Muscle of leg (tissue), 3 donors: ENCODE measurements at regions not wholly inside any gene's neighbourhood (a gene's known extent, or its start where the extent isn't known, plus 50 kb on each side); places are given as distances from the start of the nearest gene placed in this dataset.

Experiments
- DNase-seq: peaks from one replicate; pipeline ENCODE4 v3.0.0; 2013
- H3K27ac ChIP-seq: one replicate; pipeline ENCODE4 v1.5.1; 2013; ENCODE audit warnings: mild to moderate bottlenecking, low read length, control low read depth
- H3K27me3 ChIP-seq: one replicate; pipeline ENCODE4 v1.6.1; 2013; ENCODE audit warnings: low read length; ENCODE audit not compliant: control insufficient read depth, insufficient read depth
- H3K36me3 ChIP-seq: one replicate; pipeline ENCODE4 v1.6.1; 2013; ENCODE audit warnings: low read length; ENCODE audit not compliant: control insufficient read depth, insufficient read depth
- H3K4me1 ChIP-seq: one replicate; pipeline ENCODE4 v1.6.1; 2013; ENCODE audit warnings: low read length; ENCODE audit not compliant: control insufficient read depth, insufficient read depth
- H3K4me3 ChIP-seq: one replicate; pipeline ENCODE4 v1.5.1; 2013; ENCODE audit warnings: low read length, control low read depth
- H3K9me3 ChIP-seq: replicated peaks from 2 replicates; pipeline ENCODE4 v1.6.1; 2013; ENCODE audit warnings: low read depth, low read length; ENCODE audit not compliant: control insufficient read depth
- WGBS: methylation state at CpG from one replicate; pipeline ENCODE4 v1.1.5; 2013; ENCODE audit warnings: missing lambda C conversion rate; ENCODE audit not compliant: insufficient coverage; 5-methylcytosine and 5-hydroxymethylcytosine counted together

DNA sequence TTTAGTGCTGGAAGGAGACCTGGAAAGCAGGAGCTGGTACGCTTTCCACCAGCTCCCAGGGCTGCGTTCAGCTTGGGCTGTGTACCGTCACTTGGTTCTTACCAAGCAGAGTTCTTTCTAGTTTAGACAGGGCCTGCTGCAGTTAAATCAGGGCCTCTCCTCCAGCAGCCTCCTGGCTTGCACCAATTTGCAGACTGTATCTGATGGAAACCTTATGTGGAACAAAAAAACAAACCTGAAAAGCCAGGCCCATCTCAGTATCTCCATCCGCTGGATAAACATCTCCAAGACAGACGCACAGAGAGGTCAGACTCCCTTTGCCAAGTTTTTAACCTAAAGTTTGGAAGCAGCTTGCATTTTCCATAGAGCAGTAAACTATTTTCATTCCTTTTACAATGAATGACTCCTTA is 288.6 kb upstream of the SORL1-AS1 start:
- no peak overlapping the region for H3K4me3 ChIP-seq

DNA sequence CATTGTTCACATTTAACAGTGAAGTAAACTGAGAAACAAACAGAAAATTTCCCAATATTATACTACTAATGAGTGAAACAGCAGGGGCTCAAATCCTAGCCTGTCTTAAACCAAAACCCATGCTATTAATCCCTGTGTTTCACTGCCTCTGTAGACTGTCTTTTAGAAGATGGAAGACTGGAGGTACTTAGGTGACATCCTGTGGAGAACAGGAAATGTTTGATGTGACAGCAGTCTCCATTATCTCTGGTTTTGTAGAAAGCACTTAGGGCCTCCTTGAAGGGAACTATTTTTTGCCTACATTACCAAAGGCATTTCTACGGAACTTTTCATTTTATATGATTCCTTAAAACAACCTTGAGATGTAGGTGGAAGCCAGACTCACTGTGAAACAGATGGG is 288.1 kb upstream of the SORL1-AS1 start:
- Histone ChIP-seq H3K4me1 (peaks cover 11% of the 10 kb centered on the region), H3K4me3 (no peak overlapping the region), H3K27ac (peak overlapping the region; percentile 94), H3K9me3 (peaks cover 5% of the 10 kb centered on the region), H3K36me3 (no peaks in the 10 kb centered on the region), H3K27me3 (no peaks in the 10 kb centered on the region)
- no CpG with 5 or more reads among the region's 1 CpG for WGBS
- peak; percentile 23 for DNase-seq

More for the DNA sequence above, 288.6 kb upstream of the SORL1-AS1 start:
- Histone ChIP-seq H3K4me1 (peaks cover 11% of the 10 kb centered on the region), H3K27ac (peak overlapping the region; percentile 94), H3K9me3 (peaks cover 5% of the 10 kb centered on the region), H3K36me3 (no peaks in the 10 kb centered on the region), H3K27me3 (no peaks in the 10 kb centered on the region)
- WGBS, result 20% methylated on average over 4 of the region's 5 CpGs
- peak; percentile 98 for DNase-seq

DNA sequence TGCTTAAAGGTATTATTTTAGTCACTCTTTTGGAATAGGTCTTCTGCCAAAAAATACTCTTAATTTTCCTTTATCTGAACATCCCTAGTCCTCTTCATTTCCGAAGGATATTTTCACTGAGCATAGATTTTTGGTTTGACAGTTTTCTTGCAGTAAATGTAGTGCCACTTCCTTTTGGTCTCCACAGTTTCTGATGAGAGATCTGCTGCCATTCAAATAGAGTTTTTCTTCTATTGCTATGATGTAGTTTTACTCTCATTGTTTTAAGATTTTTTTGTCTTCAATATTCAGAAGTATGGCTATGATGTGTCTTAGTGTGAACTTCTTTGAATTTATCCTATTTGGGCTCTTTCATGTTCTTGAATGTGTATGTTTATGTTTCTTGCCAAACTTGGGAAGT is 281.1 kb upstream of the SORL1-AS1 start:
- no peak overlapping the region for H3K4me3 ChIP-seq
- H3K36me3 ChIP-seq, result no peaks in the 10 kb centered on the region
- no peaks in the 10 kb centered on the region for H3K4me1 ChIP-seq
- no peak overlapping the region for H3K27ac ChIP-seq
- no peaks in the 10 kb centered on the region for H3K27me3 ChIP-seq
- no CpG with 5 or more reads among the region's 1 CpG for WGBS
- no peaks in the 10 kb centered on the region for H3K9me3 ChIP-seq
- no peak for DNase-seq

DNA sequence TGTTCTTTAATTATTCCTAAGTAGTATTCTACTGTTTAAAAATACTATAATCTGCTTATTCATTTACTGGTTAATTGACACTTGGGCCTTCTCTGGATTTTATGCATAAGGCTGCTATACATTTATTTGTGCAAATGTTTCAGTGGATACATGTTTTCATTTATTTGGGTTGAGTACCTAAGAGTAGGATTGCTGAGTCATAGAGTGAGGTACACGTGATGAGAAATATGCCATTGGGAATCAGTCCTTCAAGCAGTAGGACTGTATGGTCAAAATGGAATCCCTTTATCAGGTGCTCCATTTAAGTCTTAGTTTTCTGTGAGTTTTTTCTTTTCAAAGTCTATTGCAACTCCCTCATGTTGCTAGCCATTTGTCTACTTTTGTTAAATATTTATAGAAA is 275.2 kb upstream of the SORL1-AS1 start:
- Histone ChIP-seq H3K9me3 (no peaks in the 10 kb centered on the region), H3K36me3 (no peaks in the 10 kb centered on the region), H3K4me1 (peaks cover 5% of the 10 kb centered on the region), H3K27me3 (no peaks in the 10 kb centered on the region), H3K4me3 (no peak overlapping the region), H3K27ac (no peak overlapping the region)
- 60% methylated on average over 1 of the region's 1 CpG for WGBS
- DNase-seq, result no peak

DNA sequence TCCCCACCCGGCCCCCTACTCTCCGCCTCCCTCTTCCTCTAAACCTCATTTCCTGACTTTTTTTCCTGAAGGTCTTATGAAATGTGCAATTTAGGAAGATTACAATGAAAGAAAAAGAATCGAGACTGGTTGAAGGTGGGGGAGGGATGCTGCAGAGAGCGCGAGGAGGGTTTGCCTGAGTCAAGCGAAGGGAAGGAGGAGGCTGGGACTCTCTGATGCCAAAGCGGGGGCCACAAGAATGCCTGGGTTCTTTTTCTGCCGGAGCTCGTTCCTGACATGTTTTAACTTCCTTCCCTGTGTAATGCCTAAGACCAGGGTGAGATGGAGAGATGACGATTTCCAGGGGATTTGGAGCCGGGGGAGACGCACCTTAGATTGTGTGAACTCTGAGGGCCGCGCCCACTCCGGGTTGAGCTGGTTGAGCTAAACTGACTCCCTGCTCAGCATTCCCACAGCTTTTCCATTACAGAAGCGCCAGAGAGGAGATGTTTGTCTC is 270.5 kb upstream of the SORL1-AS1 start:
- H3K27me3 ChIP-seq, result no peaks in the 10 kb centered on the region
- H3K27ac ChIP-seq, result peak overlapping the region; percentile 94
- no peaks in the 10 kb centered on the region for H3K9me3 ChIP-seq
- peak overlapping the region; percentile 54 for H3K4me3 ChIP-seq
- DNase-seq, result peak; percentile 74
- peaks cover 15% of the 10 kb centered on the region for H3K4me1 ChIP-seq
- 14% methylated on average over 8 of the region's 16 CpGs for WGBS
- no peaks in the 10 kb centered on the region for H3K36me3 ChIP-seq

DNA sequence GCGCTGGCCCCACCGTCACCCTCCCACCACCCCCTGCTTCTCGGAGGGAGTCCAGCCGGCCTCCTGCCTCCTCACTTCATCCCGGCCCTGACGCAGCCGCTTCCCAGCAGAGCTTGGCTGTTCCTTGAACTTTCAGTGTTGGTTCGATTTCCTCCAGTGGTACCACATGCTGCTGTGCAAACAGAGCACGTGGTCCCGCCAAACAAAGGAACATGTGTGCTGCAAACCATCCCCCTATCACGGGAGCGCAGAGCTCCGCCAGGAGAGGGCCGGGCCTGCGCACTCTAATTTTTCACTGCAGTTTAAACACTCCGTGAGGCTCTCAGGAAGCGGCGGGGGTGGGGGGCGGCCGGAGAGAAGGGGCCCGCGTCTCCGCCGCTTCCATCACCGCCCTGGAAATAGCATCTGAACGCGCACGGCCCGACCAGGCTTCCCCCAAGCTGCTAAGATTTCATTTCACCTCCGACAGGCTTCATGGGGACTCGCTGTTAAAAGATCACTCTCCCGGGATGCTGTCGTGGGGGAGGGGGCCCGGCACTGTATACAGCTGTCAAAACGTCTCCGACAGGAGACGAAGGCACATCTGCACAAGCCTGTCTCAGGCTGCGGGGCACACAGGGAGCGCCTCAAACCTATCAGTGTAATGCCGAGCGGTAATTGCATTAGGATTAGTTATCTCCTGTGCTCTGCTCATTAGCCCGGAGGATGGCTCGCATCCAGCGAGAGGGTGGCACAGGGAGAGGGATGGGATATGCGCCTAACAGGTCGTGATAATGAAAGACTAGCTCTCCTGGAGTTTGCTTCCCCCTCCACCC is 269.9 kb upstream of the SORL1-AS1 start:
- Histone ChIP-seq H3K27ac (peak overlapping the region; percentile 94), H3K4me3 (peak overlapping the region; percentile 54), H3K36me3 (no peaks in the 10 kb centered on the region), H3K9me3 (no peaks in the 10 kb centered on the region), H3K4me1 (peaks cover 15% of the 10 kb centered on the region), H3K27me3 (no peaks in the 10 kb centered on the region)
- 1% methylated on average over 36 of the region's 46 CpGs for WGBS
- peak; percentile 98 for DNase-seq

DNA sequence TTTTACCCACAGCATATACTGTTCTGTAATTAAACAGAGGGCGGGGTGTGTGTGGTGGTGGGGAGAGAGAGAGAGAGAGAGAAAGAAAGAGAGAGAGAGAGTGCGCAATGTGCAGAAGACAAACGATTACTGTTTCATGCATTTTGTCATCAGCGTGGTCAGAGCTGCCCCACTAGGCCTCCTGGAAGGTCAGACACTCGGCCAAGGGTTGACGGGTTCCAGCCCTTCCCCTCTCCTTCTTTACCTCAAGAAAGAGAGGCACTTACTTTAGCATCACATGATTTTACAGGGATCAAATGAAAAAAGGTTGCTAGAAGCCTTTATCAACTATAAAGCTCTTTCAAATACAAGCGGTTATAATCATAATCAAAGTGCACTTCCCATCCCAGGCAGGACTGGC is 269.2 kb upstream of the SORL1-AS1 start:
- 44% methylated on average over 4 of the region's 7 CpGs for WGBS
- DNase-seq, result no peak
- Histone ChIP-seq H3K4me1 (peaks cover 15% of the 10 kb centered on the region), H3K36me3 (no peaks in the 10 kb centered on the region), H3K27me3 (no peaks in the 10 kb centered on the region), H3K27ac (peak overlapping the region; percentile 94), H3K9me3 (no peaks in the 10 kb centered on the region), H3K4me3 (peak overlapping the region; percentile 54)

DNA sequence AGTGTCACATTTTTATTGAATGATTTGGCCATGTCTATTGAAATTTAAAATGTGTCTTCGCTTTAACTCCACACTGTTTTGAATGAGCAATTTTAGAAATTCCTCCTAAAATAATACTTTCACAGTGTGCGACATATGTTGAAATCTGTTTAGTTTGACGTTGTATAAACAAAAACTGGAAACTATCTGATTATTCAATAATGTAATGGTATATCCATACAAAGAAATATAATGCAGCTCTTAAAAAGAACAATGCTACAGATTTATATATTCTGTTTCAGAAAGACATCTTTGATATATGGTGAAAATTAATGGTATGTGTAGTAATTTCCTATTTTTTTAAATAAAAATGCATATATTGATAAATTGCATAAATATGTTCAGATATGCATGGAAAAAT is 268.7 kb upstream of the SORL1-AS1 start:
- Histone ChIP-seq H3K4me3 (no peak overlapping the region), H3K9me3 (no peaks in the 10 kb centered on the region), H3K4me1 (peaks cover 15% of the 10 kb centered on the region), H3K27me3 (no peaks in the 10 kb centered on the region), H3K36me3 (no peaks in the 10 kb centered on the region), H3K27ac (no peak overlapping the region)
- no peak for DNase-seq
- WGBS, result no CpG with 5 or more reads among the region's 3 CpGs

DNA sequence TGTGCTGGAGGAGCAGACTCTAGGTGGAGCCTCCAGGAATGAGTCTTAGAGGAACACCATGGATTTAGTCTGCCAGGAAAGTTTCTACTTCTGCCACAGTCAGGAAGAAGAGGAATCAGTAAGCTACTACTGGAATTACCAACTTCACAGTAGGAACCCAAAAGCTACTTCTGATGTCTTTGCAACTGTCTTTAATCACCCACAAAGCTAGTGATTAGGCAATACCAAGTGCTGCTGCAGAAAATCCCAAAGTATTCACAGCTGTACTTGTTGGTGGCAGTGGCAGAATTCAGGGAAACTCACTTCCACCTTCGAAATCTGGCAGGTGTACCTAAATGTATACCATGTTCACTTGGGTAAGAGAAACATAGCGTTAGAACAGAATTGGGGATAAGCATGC is 264.5 kb upstream of the SORL1-AS1 start:
- WGBS, result 93% methylated on average over 2 of the region's 2 CpGs

DNA sequence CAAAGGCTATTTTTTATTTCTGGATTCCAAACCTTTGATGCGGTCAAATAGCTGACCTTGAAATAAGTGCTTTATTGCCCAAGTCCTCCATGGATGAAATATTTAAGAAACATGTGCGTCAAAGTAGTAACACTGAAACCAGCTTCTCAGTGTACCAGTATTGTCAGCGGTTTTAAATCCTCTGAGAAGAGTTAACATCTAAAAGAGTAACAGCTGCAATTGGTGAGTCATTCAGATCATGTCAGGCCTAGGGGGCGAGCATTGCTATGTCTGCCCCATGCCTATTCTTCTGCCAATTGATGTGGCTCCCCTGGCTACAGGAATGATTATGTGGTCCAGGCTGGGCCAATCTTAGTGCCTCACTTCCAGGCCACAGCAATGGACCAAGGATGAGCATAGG is 263.3 kb upstream of the SORL1-AS1 start:
- Histone ChIP-seq H3K36me3 (no peaks in the 10 kb centered on the region), H3K4me3 (no peak overlapping the region), H3K9me3 (no peaks in the 10 kb centered on the region), H3K4me1 (peaks cover 5% of the 10 kb centered on the region), H3K27me3 (no peaks in the 10 kb centered on the region), H3K27ac (peak overlapping the region; percentile 62)
- 66% methylated on average over 4 of the region's 4 CpGs for WGBS
- DNase-seq, result peak; percentile 77

More for the DNA sequence above, 264.5 kb upstream of the SORL1-AS1 start:
- Histone ChIP-seq H3K4me3 (no peak overlapping the region), H3K36me3 (no peaks in the 10 kb centered on the region), H3K27me3 (no peaks in the 10 kb centered on the region), H3K9me3 (no peaks in the 10 kb centered on the region), H3K4me1 (peaks cover 9% of the 10 kb centered on the region), H3K27ac (no peak overlapping the region)
- no peak for DNase-seq
